HCT116 (cell line): ENCODE measurements at regions not wholly inside any gene's neighbourhood (a gene's known extent, or its start where the extent isn't known, plus 50 kb on each side); places are given as distances from the start of the nearest gene placed in this dataset.
A peak's percentile ranks its signal among the peaks of the same experiment; 100 is the strongest.

Experiments
- ATAC-seq: fragments of 200-7000 bp; cut with Tn5 transposase; 2 replicates; pipeline ENCODE4 v1.9.1; 2020; ENCODE audit warnings: mild to moderate bottlenecking, moderate library complexity
- BruUV-seq: library from RNA; stranded (reverse); fragments of 400-500 nt; replicated peaks from 2 replicates; lab custom pipeline; 2021; lab: Mats Ljungman, UMichigan
- CTCF ChIA-PET: fragments of 300-600 bp; sonication (Branson Sonifier 250); formaldehyde crosslinking; loops from one replicate; lab custom pipeline; 2021; ENCODE audit warnings: antibody characterized with exemption; lab: Charles Lee
- POLR2A ChIA-PET: fragments of 300-600, 350-600 bp; sonication (Branson Sonifier 250); formaldehyde crosslinking; loops from one replicate; lab custom pipeline; 2021; ENCODE audit warnings: antibody characterized with exemption; lab: Charles Lee
- RAD21 ChIA-PET, 2 experiments: fragments of 300-600 bp; sonication (Branson Sonifier 250); formaldehyde crosslinking; loops; one replicate each; lab custom pipeline; 2023; ENCODE audit warnings: low total read pairs in 2 of 2; ENCODE audit not compliant: uncharacterized antibody in 2 of 2, unreplicated experiment in 2 of 2, low non-redundant PET in 1 of 2; lab: Charles Lee
- DNase-seq: peaks from one replicate; pipeline ENCODE4 v3.0.0-alpha.2; 2010; ENCODE audit warnings: low read depth, low spot score
- H2AFZ ChIP-seq: fragments of 200-600 bp; shearing (Covaris generic), sonication (generic); 2 replicates; pipeline ENCODE4 v1.6.1; 2017; ENCODE audit warnings: low read depth, mixed run types, mixed read lengths, antibody characterized with exemption, low read length; ENCODE audit not compliant: poor library complexity, severe bottlenecking
- H3K27ac ChIP-seq: 2 replicates; pipeline ENCODE4 v1.5.1; 2012; ENCODE audit warnings: low read depth, low read length
- H3K27me3 ChIP-seq: fragments of 200-600 bp; sonication (generic); 2 replicates; pipeline ENCODE4 v1.6.1; 2016; ENCODE audit warnings: mixed run types, low read length, mixed read lengths; ENCODE audit not compliant: insufficient read depth
- H3K36me3 ChIP-seq, 2 experiments: fragments of 200-500 bp in 1 of 2; fragments of 200-600 bp in 1 of 2; sonication (Bioruptor generic) in 1 of 2; sonication (generic) in 1 of 2; 2 replicates each; pipeline versions ENCODE4 v1.5.1 to v1.6.1; 2014 to 2016; ENCODE audit warnings: low read length in 2 of 2, inconsistent platforms in 1 of 2, mixed read lengths in 1 of 2, mixed run types in 1 of 2; ENCODE audit not compliant: insufficient read depth in 2 of 2, control insufficient read depth in 1 of 2
- H3K4me1 ChIP-seq, 2 experiments: fragments of 200-600 bp in 1 of 2; sonication (generic) in 1 of 2; 2 replicates each; pipeline versions ENCODE4 v1.5.1 to v1.6.1; 2012 to 2017; ENCODE audit warnings: low read length in 2 of 2, inconsistent platforms in 1 of 2, mild to moderate bottlenecking in 1 of 2, mixed read lengths in 1 of 2, mixed run types in 1 of 2, moderate library complexity in 1 of 2; ENCODE audit not compliant: insufficient read depth in 2 of 2, control insufficient read depth in 1 of 2
- H3K4me2 ChIP-seq: fragments of 200-600 bp; sonication (generic); 2 replicates; pipeline ENCODE4 v1.6.1; 2017; ENCODE audit warnings: mixed run types, low read length, mixed read lengths
- H3K4me3 ChIP-seq, 2 experiments: fragments of 200-600 bp in 1 of 2; sonication (generic) in 1 of 2; replicated peaks in 1 of 2; 2 replicates each; pipeline ENCODE4 v1.5.1; 2011 to 2016; ENCODE audit warnings: low read length in 2 of 2, control low read depth in 1 of 2, low read depth in 1 of 2, mild to moderate bottlenecking in 1 of 2, mixed read lengths in 1 of 2, mixed run types in 1 of 2
- H3K79me2 ChIP-seq: fragments of 200-600 bp; sonication (generic); 2 replicates; pipeline ENCODE4 v1.6.1; 2017; ENCODE audit warnings: mild to moderate bottlenecking, mixed run types, low read length, moderate library complexity, mixed read lengths; ENCODE audit not compliant: insufficient read depth
- H3K9ac ChIP-seq: fragments of 200-600 bp; sonication (generic); 2 replicates; pipeline ENCODE4 v1.6.1; 2016; ENCODE audit warnings: low read length, mixed read lengths
- H3K9me2 ChIP-seq: fragments of 200-600 bp; sonication (generic), shearing (Covaris generic); 2 replicates; pipeline ENCODE4 v1.6.1; 2017; ENCODE audit warnings: mixed run types, mild to moderate bottlenecking, moderate library complexity; ENCODE audit not compliant: insufficient read depth
- H3K9me3 ChIP-seq, 2 experiments: fragments of 200-500 bp in 1 of 2; fragments of 200-600 bp in 1 of 2; sonication (Bioruptor generic) in 1 of 2; sonication (generic) in 1 of 2; 2 replicates each; pipeline ENCODE4 v1.6.1; 2014 to 2017; ENCODE audit warnings: low read length in 2 of 2, mixed read lengths in 2 of 2, inconsistent platforms in 1 of 2, low read depth in 1 of 2, mild to moderate bottlenecking in 1 of 2, mixed run types in 1 of 2, moderate library complexity in 1 of 2; ENCODE audit not compliant: control insufficient read depth in 1 of 2, insufficient read depth in 1 of 2
- H4K20me1 ChIP-seq: fragments of 200-600 bp; sonication (generic), shearing (Covaris generic); 2 replicates; pipeline ENCODE4 v1.6.1; 2017; ENCODE audit warnings: mixed run types, mild to moderate bottlenecking, moderate library complexity; ENCODE audit not compliant: insufficient read depth
- CBX3 ChIP-seq: IDR thresholded peaks from 2 replicates; pipeline ENCODE4 v1.6.1; 2012; ENCODE audit warnings: low read depth
- CEBPB ChIP-seq: IDR thresholded peaks from 2 replicates; pipeline ENCODE4 v1.6.1; 2012; ENCODE audit warnings: low read depth
- ELF1 ChIP-seq: IDR thresholded peaks from 2 replicates; pipeline ENCODE4 v1.6.1; 2012; ENCODE audit warnings: low read depth, borderline replicate concordance
- FOSL1 ChIP-seq: IDR thresholded peaks from 2 replicates; pipeline ENCODE4 v1.6.1; 2012; ENCODE audit warnings: low read depth
- JUND ChIP-seq: IDR thresholded peaks from 2 replicates; pipeline ENCODE4 v1.6.1; 2012
- POLR2A ChIP-seq: IDR thresholded peaks from 2 replicates; pipeline ENCODE4 v1.7.0; 2011; ENCODE audit warnings: borderline replicate concordance; ENCODE audit not compliant: insufficient read depth, insufficient read length; ENCODE audit errors: extremely low read depth
- RAD21 ChIP-seq: IDR thresholded peaks from 2 replicates; pipeline ENCODE4 v1.6.1; 2012; ENCODE audit warnings: low read depth, mild to moderate bottlenecking
- SIN3A ChIP-seq: IDR thresholded peaks from 2 replicates; pipeline ENCODE4 v1.6.1; 2012; ENCODE audit warnings: low read depth
- SP1 ChIP-seq: IDR thresholded peaks from 2 replicates; pipeline ENCODE4 v1.6.1; 2012; ENCODE audit warnings: low read depth
- SRF ChIP-seq: IDR thresholded peaks from 2 replicates; pipeline ENCODE4 v1.6.1; 2012; ENCODE audit warnings: low read depth
- YY1 ChIP-seq: IDR thresholded peaks from 2 replicates; pipeline ENCODE4 v1.6.1; 2011; ENCODE audit warnings: low read length, low read depth, moderate library complexity, mild to moderate bottlenecking; ENCODE audit not compliant: insufficient replicate concordance; ENCODE audit errors: extremely low read depth
- ZNF274 ChIP-seq: fragments of 200-500 bp; sonication (Bioruptor generic); IDR thresholded peaks from 2 replicates; pipeline ENCODE4 v1.6.1; 2014; ENCODE audit warnings: mild to moderate bottlenecking, low read depth, low read length, inconsistent platforms
- intact Hi-C: fragments of 100-400 bp; cut with micrococcal nuclease; formaldehyde crosslinking; loops from 2 replicates; pipeline ENCODE4 v1.10.0; 2022

GRCh38 chr1:25004355-25004754 lies 74.3 kb upstream of the RUNX3 start:
- peaks cover 0 to 7% of the 10 kb centered on the region in 2 experiments; a peak in 1 of 4 replicates for H3K4me1 ChIP-seq
- no TSS peak for BruUV-seq
- no peaks in the 10 kb centered on the region for H3K79me2 ChIP-seq
- no peak overlapping the region for H3K27ac ChIP-seq
- H3K9me2 ChIP-seq = no peaks in the 10 kb centered on the region
- POLR2A ChIA-PET = no interaction called here
- H4K20me1 ChIP-seq = no peaks in the 10 kb centered on the region
- no peaks in the 10 kb centered on the region for H3K36me3 ChIP-seq
- H3K9ac ChIP-seq = no peak overlapping the region
- intact Hi-C loops = no loop called here
- H3K27me3 ChIP-seq = no peaks in the 10 kb centered on the region; the same call in 1 of the 2 replicates
- TF ChIP-seq SP1 (no peak), SIN3A (no peak), RAD21 (no peak), JUND (no peak), YY1 (no peak), FOSL1 (no peak), CBX3 (no peak)
- TF ChIP-seq, all 23 proteins: peak for 0
- H3K9me3 ChIP-seq = no peaks in the 10 kb centered on the region
- RAD21 ChIA-PET = no interaction called here
- ATAC-seq (no peak), DNase-seq (no peak)
- no peak overlapping the region for H3K4me2 ChIP-seq
- CTCF ChIA-PET = no interaction called here
- H2AFZ ChIP-seq = no peak overlapping the region
- no peak overlapping the region for H3K4me3 ChIP-seq

DNA sequence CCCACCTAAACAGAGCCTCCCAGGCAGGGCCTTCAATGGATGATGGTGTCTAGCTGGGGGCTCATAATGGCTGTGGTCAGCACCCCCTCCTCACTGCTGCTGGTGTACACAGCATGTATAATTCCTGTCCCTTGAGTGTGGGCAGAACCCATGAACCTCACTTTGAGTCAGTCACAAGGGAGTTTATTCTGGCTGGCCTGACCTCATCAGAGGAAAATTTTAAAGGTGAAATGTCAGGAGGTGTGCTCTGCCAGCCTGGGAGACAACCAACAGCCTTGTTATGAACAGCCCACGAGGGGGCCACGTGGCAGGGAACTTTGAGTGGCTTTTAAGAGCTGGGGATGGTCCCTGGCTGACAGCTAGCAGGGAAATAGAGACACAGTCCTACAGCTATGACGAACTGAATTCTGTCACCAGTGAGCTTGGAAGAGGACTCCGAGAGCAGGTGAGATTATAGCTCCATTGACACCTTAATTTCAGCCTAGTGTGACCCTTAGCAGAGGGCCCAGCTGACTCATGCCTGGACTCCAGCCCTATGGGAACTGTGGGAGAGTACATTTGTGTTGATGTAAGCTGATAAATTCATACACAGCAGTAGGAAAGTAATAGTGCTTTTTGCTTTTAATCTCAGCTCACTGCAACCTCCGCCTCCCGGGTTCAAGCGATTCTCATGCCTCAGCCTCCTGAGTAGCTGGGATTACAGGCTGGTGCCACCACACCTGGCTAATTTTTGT lies 73.5 kb upstream of the RUNX3 start:
- H3K27ac ChIP-seq = no peak overlapping the region
- H3K9me2 ChIP-seq = no peaks in the 10 kb centered on the region
- intact Hi-C loops = no loop called here
- H3K4me2 ChIP-seq = no peak overlapping the region
- ChIA-PET POLR2A (no interaction called here), CTCF (no interaction called here), RAD21 (no interaction called here)
- DNase-seq = no peak
- no peaks in the 10 kb centered on the region for H3K36me3 ChIP-seq
- H3K9ac ChIP-seq = no peak overlapping the region
- peaks cover 0 to 7% of the 10 kb centered on the region in 2 experiments; a peak in 1 of 4 replicates for H3K4me1 ChIP-seq
- H4K20me1 ChIP-seq = no peaks in the 10 kb centered on the region
- ATAC-seq = no peak
- H2AFZ ChIP-seq = peak overlapping the region; percentile 21
- no peaks in the 10 kb centered on the region; the same call in 1 of the 2 replicates for H3K27me3 ChIP-seq
- no peak overlapping the region for H3K4me3 ChIP-seq
- no TSS peak for BruUV-seq
- H3K79me2 ChIP-seq = no peaks in the 10 kb centered on the region
- TF ChIP-seq CEBPB = no peak
- no peak for TF ChIP-seq SRF
- no peak for TF ChIP-seq ELF1
- no peak for TF ChIP-seq CBX3
- no peak for TF ChIP-seq ZNF274
- no peak for TF ChIP-seq POLR2A
- H3K9me3 ChIP-seq = no peaks in the 10 kb centered on the region
